ENCODE measurements at regions not wholly inside any gene's neighbourhood (a gene's known extent, or its start where the extent isn't known, plus 50 kb on each side); places are given as distances from the start of the nearest gene placed in this dataset.

GRCh38 chr14:44291366-44291915 is 215.6 kb downstream of the FSCB start:
- DNase-seq, result no peak

- no peak for DNase-seq
Measured at GRCh38 chr14:44287858-44288257, 219.2 kb downstream of the FSCB start.

GRCh38 chr14:44286201-44286600 is 220.9 kb downstream of the FSCB start:
- no peak for DNase-seq

- no peak for DNase-seq
Measured at GRCh38 chr14:44283836-44284235, 223.2 kb downstream of the FSCB start.

GRCh38 chr14:44279357-44279756 is 227.7 kb downstream of the FSCB start:
- no peak for DNase-seq

GRCh38 chr14:44271637-44272036 is 235.4 kb downstream of the FSCB start:
- DNase-seq, result no peak

GRCh38 chr14:44271006-44271405 is 236.1 kb downstream of the FSCB start:
- no peak for DNase-seq

- DNase-seq, result no peak
Measured at GRCh38 chr14:44265246-44265645, 241.8 kb downstream of the FSCB start.

GRCh38 chr14:44215660-44216059 is 291.4 kb downstream of the FSCB start:
- DNase-seq, result no peak

DNA sequence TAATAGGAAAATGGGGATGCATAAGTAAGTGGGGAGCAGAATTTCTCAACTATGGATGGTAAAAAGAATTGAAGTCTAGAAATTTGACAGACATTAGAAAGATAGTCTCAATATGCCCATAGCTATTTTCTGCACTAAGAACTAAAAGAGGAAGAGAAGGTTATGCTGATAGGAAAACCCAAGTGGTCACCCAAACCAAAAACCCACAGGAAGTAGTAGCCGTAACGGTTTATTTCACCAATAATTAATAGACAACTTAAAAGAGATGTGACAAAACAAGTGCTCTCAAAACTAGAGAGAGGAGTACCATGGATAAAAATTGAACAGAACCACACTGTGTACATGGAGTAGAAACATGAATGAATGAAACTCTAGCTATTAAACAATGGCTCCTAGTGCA is 295.4 kb downstream of the FSCB start:
- no peak for DNase-seq

DNA sequence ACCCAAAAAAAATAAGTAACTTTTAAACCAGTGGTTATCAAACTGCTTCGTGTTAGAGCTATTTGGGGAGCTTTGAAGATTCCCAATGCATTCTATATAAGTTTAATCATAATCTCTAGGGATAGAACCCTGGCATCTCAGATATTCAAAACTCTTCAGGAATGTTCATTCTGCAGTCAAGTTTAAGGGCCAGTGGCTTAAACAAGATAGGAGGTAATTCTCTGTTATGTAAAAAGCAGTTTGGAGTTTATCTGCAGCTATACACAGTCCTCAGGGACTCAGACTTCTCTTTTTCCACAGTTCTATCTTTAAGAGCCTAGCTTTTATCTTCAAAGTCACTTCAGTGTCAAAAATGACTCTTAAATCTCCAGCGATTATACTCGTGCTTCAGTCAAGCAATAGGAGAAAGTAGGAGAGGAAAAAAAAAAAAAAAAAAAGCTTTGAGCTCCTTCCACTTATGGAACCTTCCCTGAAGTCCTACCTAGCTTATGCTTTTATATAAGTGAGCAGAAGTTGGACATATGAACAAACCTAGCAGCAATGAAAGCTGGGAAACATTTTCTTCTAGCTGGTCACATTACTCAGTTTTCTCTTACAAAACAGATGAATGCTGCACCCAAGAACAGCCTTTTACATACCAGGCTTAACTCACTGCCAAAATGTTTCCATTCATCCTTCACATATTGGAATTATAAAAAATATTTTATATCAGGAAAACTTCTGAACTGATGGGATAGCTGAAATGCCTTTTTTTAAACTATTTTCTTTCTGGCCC is 302.8 kb downstream of the FSCB start:
- DNase-seq, result no peak

DNA sequence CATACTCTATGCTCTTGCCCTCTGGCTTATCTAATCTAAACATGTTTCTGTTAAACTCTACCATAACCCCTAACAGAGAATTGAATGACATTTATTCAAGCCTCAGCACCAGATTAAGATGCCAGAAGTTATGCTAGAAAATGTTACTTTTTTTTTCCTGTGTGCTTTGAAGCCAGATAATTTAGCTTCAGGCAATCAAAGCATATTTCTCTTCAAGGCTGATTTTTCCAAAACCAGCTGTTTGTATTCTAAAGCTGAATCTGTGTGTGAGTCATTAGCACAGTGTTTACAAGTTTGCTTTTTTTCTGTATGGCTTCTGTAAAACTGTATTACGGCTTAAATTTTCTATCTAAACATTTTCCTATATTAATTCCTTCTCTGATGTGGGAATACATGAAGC is 326.1 kb downstream of the FSCB start:
- no peak for DNase-seq

- no peak for DNase-seq
Measured at GRCh38 chr14:44170556-44170955, 336.5 kb downstream of the FSCB start.

GRCh38 chr14:44170101-44170500 is 337.0 kb downstream of the FSCB start:
- no peak for DNase-seq

- DNase-seq, result no peak
Measured at GRCh38 chr14:44168566-44168965, 338.5 kb downstream of the FSCB start.

- no peak for DNase-seq
Measured at GRCh38 chr14:44166611-44167010, 340.5 kb downstream of the FSCB start.

DNA sequence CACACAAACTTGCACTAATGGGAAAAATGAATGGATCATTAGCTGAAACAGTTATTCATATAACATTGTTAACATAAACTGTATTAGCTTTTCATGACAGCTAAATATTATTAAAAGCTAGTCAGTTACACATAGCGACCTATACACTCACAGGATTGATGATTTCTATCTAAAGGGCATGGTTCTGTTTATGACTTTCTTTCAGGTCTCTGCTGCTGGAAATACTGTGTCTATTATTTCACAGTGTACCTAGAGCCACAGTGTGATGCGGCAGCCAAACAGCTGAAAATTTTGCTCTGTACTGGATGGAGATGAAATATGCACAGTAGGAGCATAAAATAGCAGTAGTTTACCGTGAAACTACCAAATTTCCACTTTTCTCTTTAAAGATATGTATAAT is 341.1 kb downstream of the FSCB start:
- no peak for DNase-seq

GRCh38 chr14:44165286-44165685 is 341.8 kb downstream of the FSCB start:
- DNase-seq, result no peak

DNA sequence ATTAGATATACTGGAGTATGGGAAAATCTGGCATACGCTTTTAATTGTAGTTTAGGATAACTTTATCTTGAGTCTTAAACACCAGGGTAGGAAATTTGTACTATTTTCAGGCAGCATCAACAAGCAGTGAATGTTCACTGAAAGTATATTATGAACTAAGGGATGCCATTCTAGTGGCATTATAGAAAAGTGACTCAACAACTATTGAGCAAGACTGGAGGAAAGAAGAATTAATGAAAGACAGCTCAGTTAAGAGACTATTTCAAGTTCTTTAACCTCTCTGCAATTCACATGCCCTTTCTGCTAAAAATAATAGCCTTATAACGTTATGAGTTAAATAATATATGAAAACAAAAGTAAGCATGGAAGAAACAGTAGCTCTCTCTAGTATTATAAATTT is 343.1 kb downstream of the FSCB start:
- DNase-seq, result no peak

DNA sequence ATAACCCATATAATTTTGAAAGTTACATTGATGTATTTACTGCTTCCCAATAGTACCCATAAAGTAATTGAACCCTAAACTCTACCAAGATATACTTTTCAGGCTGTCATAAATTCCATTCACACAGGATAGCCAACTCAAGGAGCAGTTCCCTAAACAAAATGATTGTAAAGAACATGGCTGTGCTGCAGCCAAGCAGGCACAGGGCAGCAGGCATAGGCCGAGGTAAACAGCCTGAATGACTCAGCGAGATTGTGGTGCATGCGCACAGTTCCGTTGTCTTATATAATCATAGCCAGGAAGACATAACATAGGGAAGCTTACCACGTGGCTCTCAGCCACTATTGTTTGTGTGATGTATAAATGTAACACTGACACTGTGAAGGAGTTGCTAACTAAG is 344.9 kb downstream of the FSCB start:
- no peak for DNase-seq

DNA sequence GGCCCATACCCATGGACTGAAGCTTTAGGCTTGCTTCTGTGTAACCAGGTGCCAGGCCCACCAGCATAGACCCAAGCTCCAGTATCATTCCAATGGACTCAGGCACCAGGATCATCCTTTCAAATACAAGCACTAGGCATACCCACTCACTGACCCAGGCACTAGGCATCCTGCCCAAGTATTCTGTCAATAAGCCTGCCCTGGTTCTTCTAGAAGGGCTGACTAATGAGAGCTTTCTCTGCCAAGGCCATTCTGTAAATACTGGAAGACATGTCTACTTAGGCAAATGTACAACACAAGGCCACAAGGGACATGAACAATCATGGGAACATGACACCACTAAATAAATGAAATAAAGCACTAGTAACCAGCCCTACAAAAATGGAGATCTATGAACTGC is 352.2 kb downstream of the FSCB start:
- no peak for DNase-seq

DNA sequence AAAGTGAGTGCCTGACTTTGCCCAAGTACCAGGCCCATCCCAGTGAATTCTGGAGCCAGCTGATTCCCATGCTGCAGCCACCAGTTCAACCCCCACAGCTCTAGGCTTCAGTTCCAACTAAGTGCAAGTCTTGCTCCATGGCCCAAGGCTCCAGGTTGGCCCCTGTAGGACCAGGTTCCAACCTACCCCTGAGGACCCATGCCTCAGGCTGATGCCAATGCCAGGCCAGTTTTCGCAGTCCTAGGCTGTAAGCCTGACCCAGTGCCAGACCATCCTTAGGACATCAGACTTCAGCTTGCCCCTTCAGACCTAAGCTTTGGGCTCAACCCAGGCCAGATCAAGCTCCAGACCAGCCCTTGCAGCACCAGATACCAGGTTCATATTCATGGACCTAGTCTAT is 352.6 kb downstream of the FSCB start:
- DNase-seq, result no peak

DNA sequence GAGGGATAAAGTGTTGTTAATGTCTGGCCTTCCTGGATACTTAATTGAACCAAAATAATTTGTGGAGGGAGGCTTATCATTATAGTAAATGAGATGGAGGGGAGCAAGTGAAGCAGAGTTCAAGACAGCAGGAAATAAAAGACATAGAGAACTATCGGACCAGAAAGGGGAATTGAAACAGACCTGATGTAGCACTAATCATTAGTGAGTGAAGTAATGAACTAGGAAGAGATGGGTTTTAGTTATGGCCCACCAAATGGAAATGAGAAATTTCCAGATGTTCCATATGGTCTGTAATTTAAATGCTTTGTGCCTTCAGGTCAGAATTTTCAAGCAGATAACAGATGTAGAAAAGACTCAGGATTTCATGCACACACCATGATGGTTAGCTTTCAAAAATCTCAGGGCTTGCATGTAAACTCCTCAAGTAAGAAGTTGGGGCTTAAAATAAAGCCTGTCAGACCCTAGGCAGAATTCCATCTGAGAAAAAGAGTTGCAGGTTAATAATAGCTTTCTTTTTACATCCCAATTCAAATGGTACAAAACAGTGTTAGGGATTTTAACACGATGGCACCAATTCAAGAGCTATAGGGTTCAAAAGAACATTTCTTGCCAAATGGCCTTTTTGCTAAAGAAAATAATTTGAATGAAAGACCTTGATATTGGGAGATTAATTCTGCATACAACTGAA is 355.8 kb downstream of the FSCB start:
- no peak for DNase-seq

DNA sequence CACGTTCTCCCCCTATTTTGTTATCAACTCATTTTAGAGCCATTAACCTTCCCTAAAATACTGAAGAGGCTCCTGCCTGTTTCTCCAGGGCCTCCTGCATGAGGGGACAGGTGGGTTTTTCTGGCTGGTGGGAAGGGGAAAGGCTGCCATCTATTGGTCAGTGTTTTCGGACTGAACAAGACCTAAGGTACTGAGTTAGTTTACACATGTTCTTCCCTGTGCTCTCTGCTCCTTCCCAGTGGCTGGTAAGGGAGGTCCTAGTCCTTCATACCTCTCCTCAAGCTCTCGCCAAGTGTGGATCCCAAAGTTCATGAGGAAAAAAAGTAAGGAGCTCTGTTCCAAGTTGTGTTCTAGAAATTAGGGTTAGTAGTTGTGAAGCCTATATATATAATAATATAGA is 357.5 kb downstream of the FSCB start:
- DNase-seq, result no peak

All from suppressor macrophage treated with lipopolysaccharide for 1 hour (primary cell).